Thoracic aorta (tissue), 2 donors: ENCODE measurements at regions not wholly inside any gene's neighbourhood (a gene's known extent, or its start where the extent isn't known, plus 50 kb on each side); places are given as distances from the start of the nearest gene placed in this dataset.

Source experiments
- ATAC-seq: fragments of 150-250 bp; one replicate; pipeline ENCODE4 v1.8.0; 2017; ENCODE audit warnings: low read depth; ENCODE audit not compliant: insufficient number of reproducible peaks, low FRiP score
- DNase-seq: peaks from one replicate; pipeline ENCODE4 v3.0.0-alpha.2; 2020; ENCODE audit warnings: low spot score
- H3K27ac ChIP-seq, 2 donors: fragments of 200-600 bp; sonication (generic); 1 replicate in 1 of 2; 2 replicates in 1 of 2; pipeline ENCODE4 v1.5.1; 2016; ENCODE audit warnings: mild to moderate bottlenecking in 2 of 2, moderate library complexity in 2 of 2
- H3K27me3 ChIP-seq: fragments of 200-600 bp; sonication (generic); replicated peaks from 2 replicates; pipeline ENCODE4 v1.6.0; 2016; ENCODE audit warnings: mild to moderate bottlenecking; ENCODE audit not compliant: insufficient read depth
- H3K36me3 ChIP-seq: fragments of 200-600 bp; sonication (generic); one replicate; pipeline ENCODE4 v1.5.1; 2016
- H3K4me1 ChIP-seq, 2 donors: fragments of 200-600 bp; sonication (generic); 1 replicate in 1 of 2; 2 replicates in 1 of 2; pipeline versions ENCODE4 v1.5.1 to v1.6.0; 2016; ENCODE audit warnings: low read depth in 2 of 2, mild to moderate bottlenecking in 1 of 2; ENCODE audit not compliant: control insufficient read depth in 1 of 2
- H3K4me3 ChIP-seq: fragments of 200-600 bp; sonication (generic); 2 replicates; pipeline ENCODE4 v1.5.1; 2016; ENCODE audit warnings: mild to moderate bottlenecking
- H3K9me3 ChIP-seq: fragments of 200-600 bp; sonication (generic); 2 replicates; pipeline ENCODE4 v1.5.1; 2016
- CTCF ChIP-seq: fragments of 200-600 bp; sonication (generic); IDR thresholded peaks from one replicate; pipeline ENCODE4 v1.5.1; 2019; ENCODE audit warnings: antibody characterized with exemption

- no peak for DNase-seq
- no peaks in the 10 kb centered on the region for H3K9me3 ChIP-seq
- no peak for TF ChIP-seq CTCF
- H3K27me3 ChIP-seq = no peaks in the 10 kb centered on the region
- H3K36me3 ChIP-seq = no peaks in the 10 kb centered on the region
- no peaks in the 10 kb centered on the region for H3K4me1 ChIP-seq
- H3K4me3 ChIP-seq = no peak overlapping the region
- no peak overlapping the region for H3K27ac ChIP-seq
- no peak for ATAC-seq
Measured at GRCh38 chr13:47723898-47724297, 277.2 kb downstream of the SUCLA2 start.

GRCh38 chr13:47719164-47719563, 281.9 kb downstream of the SUCLA2 start:
- Histone ChIP-seq H3K36me3 (no peaks in the 10 kb centered on the region), H3K9me3 (no peaks in the 10 kb centered on the region), H3K4me3 (no peak overlapping the region), H3K4me1 (no peaks in the 10 kb centered on the region), H3K27me3 (no peaks in the 10 kb centered on the region), H3K27ac (no peak overlapping the region)
- ATAC-seq = no peak
- TF ChIP-seq CTCF = no peak
- no peak for DNase-seq

- DNase-seq (no peak), ATAC-seq (no peak)
- H3K4me3 ChIP-seq = no peak overlapping the region
- H3K9me3 ChIP-seq = no peaks in the 10 kb centered on the region
- H3K27ac ChIP-seq = no peak overlapping the region
- no peaks in the 10 kb centered on the region for H3K27me3 ChIP-seq
- TF ChIP-seq CTCF = no peak
- H3K36me3 ChIP-seq = no peaks in the 10 kb centered on the region
- no peaks in the 10 kb centered on the region for H3K4me1 ChIP-seq
Measured at GRCh38 chr13:47718556-47718955, 282.5 kb downstream of the SUCLA2 start.

- H3K4me3 ChIP-seq = no peak overlapping the region
- no peaks in the 10 kb centered on the region for H3K36me3 ChIP-seq
- H3K9me3 ChIP-seq = no peaks in the 10 kb centered on the region
- DNase-seq (no peak), ATAC-seq (no peak)
- no peak for TF ChIP-seq CTCF
- no peak overlapping the region for H3K27ac ChIP-seq
- H3K27me3 ChIP-seq = no peaks in the 10 kb centered on the region
- no peaks in the 10 kb centered on the region for H3K4me1 ChIP-seq
Measured at GRCh38 chr13:47708386-47708785, 292.7 kb downstream of the SUCLA2 start.

GRCh38 chr13:47707414-47707813, 293.7 kb downstream of the SUCLA2 start:
- no peaks in the 10 kb centered on the region for H3K9me3 ChIP-seq
- TF ChIP-seq CTCF = no peak
- H3K27me3 ChIP-seq = no peaks in the 10 kb centered on the region
- no peak for ATAC-seq
- no peaks in the 10 kb centered on the region for H3K4me1 ChIP-seq
- no peak overlapping the region for H3K27ac ChIP-seq
- H3K4me3 ChIP-seq = no peak overlapping the region
- no peak for DNase-seq
- no peaks in the 10 kb centered on the region for H3K36me3 ChIP-seq
